ENCODE measurements at regions not wholly inside any gene's neighbourhood (a gene's known extent, or its start where the extent isn't known, plus 50 kb on each side); places are given as distances from the start of the nearest gene placed in this dataset.

DNA sequence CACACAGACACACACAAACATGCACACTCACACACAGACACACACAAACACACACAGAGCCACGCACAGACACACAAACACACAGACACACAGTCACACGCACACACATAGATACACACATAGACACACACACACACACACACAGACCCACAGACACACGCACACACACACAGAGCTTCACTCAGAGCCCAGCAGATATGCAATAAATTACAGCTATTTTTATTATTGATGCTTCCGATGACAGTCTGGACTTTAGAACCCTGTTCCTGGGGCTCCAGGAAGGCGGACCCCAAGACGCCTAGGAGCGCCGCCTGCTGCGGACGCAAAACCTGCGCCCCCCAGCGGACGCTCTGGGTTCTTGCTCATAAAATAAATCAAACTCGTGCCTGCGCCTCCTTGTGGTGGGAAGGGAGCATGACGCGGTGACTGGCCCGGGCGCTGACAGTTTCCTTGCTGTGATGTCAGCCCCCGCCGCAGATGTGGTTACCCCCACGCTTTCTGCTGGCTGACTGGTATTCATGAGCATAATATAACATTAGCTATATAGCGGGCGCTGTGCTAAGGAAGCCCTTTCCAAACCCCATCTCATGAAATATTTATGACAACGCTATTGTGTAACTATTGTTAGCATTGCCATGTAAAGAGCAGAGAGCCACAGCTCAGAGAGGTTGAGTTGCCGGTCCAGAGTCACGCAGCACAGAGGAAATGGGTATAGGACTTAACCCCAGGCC is 64.4 kb upstream of the TM9SF2 start:
- DNase-seq (ENCODE audit: low spot score), result peak; percentile 76

DNA sequence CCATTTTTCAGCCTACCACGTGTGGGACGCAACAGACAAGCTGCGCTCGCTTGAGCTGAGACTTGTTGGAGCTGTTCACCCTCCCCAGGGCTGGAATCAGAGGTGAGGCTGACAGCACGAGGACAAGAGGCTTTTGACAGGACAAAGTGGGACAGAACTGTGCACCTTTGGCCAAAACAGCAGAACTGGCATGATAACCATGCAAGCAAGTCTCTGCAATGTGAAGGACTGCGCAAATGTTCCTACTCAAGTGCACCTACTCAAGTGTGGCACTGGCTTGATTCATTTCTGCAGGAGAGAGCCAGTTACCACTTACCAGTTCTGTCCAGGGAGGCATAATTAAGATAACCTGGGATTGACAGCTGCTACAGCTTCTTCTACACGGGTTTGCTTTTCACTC is 62.2 kb upstream of the TM9SF2 start:
- no peak for DNase-seq (ENCODE audit: low spot score)

DNA sequence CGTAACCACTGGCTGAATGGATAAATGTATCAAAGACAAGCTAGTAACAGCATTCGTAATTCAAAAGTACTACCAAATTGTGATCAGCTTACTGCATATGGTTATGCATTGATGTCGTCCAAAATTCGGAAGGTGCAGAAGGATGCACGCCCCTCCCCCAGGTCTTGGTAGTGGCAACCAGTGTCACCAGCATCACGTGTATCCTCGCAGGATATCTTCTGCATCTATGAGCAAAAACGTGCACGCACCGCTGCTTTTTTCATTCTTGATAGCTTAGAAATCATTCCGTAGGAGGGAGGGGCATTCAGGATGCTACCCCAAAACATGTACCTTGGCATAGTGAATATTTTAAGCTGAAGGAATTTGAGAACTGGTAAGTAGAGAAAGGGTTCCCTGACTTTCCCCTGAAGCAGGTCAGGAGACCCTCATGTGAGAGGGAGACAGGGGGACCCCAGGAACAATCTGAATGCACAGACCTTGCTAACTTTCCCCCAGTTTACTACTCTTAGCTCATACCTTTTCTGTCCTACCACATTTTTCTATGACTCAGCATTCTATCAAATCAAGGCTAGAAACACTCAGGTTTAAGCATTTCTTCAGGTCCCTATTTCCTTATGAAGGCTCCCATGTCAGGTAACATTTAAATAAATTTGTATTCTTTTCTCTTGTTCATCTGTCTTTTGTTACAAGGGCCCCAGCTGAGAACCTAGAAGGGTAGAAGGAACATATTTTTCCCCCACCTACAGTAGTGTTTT is 61.2 kb upstream of the TM9SF2 start:
- no peak for DNase-seq (ENCODE audit: low spot score)

DNA sequence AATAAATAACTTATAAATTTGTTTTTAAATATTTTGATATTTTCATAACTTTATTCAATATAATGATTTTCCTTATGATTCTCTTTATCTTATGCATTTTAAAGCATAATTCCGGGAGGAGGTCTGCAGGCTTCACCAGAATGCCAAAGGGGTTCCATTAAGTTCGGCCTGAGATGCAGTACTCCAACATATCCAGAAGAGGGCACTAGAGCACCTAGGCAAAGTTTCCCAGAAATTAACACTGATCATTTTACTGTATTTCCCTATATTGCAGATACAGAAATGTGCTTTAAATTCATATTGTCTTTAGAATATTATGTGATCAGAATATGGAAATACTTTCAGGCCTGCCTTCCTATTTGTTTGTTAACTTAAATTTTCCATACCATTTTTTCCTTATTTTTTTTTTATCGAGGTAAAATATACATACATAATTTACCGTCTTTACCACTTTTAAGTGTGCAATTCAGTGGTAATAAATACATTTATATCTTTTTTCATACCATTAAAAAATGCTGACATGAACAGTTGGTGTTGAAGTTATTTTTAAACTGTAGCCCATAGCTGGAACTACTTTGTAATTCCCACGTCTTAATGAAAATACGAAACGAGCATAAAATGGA is 58.9 kb upstream of the TM9SF2 start:
- peak; percentile 37 for DNase-seq (ENCODE audit: low spot score)

DNA sequence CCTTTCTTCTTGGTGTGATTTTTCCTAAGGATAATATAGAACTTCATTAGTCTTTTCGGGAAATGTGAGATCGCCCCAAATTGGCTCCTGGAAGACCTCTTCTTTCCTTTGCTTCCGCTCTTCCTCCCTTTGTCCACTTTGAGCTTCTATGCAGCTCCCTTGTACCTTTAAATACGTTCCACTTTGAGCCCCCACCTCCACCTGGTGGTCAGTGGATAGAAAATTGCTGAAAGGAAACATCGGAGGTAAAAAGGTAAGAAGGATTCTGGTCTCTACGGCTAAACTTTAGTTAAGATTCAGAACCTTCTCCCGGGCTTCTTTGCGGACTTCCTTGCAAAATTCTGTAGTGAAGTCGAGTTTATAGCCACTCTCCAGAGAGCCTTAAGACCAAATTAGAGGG is 55.0 kb upstream of the TM9SF2 start:
- no peak for DNase-seq (ENCODE audit: low spot score)

DNA sequence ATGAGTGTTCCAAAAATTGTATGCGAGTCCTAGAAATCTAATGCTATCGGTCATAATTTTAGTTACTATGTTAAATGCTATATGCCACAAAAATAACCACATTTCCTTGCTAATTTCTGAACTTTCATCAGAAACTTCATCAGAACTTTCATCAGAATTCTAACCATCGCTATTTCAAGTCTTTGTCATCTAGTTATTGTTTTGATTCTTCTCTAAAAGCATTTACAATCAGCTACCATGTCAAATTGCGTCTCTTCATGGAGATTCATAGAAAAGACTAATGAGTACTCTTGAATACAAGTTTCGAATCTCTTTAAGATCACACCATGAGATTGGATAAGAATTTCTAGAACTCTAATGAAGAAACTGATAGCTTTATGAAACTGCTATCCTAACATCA is 52.7 kb upstream of the TM9SF2 start:
- no peak for DNase-seq (ENCODE audit: low spot score)

DNA sequence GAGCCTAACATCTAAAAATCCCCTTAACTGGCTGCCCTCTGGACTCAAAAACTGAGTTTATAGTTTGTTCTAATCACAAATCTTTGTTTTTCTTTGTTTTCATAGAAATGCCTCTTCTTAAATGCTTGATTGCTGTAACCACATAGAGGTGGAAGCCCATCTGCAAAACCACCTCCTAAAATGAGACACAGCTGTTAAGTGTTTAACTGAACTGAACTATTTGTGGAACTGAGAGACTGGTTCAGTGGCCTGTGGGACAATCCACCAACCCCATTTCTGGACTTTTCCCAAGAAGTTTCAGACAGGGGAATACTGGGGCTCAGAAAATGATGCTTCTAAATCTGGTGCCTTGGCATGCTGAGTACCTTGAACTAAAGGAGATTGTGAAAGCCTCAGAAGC is 50.9 kb upstream of the TM9SF2 start:
- DNase-seq (ENCODE audit: low spot score), result no peak
